ENCODE measurements at regions not wholly inside any gene's neighbourhood (a gene's known extent, or its start where the extent isn't known, plus 50 kb on each side); places are given as distances from the start of the nearest gene placed in this dataset.

GRCh38 chr17:34493917-34494316 lies 85.5 kb upstream of the TMEM132E start:
- no peak for DNase-seq
- no peaks in the 10 kb centered on the region for H3K9me2 ChIP-seq (ENCODE audit: insufficient read depth)
- no peaks in the 10 kb centered on the region for H3K79me2 ChIP-seq (ENCODE audit: low read depth)
- H3F3A ChIP-seq (ENCODE audit: insufficient read depth, low read depth) = no peaks in the 10 kb centered on the region
- no peaks in the 10 kb centered on the region for H4K20me1 ChIP-seq (ENCODE audit: insufficient read depth)
- ChIA-PET CTCF (no interaction called here), POLR2A (ENCODE audit: unreplicated experiment) (interaction anchor here (0.6 kb wide), 2 partner anchors 127 to 212 kb away, joined by 3 to 4 read pairs; no protein-coding TSS in a partner anchor)
- H2AFZ ChIP-seq = no peak overlapping the region
- no peaks in the 10 kb centered on the region for H3K36me3 ChIP-seq (ENCODE audit: low read depth)
- TF ChIP-seq EZH2 (IDR thresholded peaks at IDR 0.05; ENCODE audit: low read depth) (no peak), CTCF (conservative IDR thresholded peaks at IDR 0.05) (no peak)
- no peak overlapping the region for H3K4me2 ChIP-seq
- intact Hi-C loops (cut with micrococcal nuclease; ENCODE audit: unreplicated experiment) = no loop called here
- no TSS peak for BruUV-seq (replicated peaks)
- H3K27ac ChIP-seq = no peak overlapping the region
- no peak overlapping the region for H3K4me3 ChIP-seq
- no peaks in the 10 kb centered on the region for H3K9me3 ChIP-seq (ENCODE audit: insufficient read depth, low read depth)
- H3K27me3 ChIP-seq (ENCODE audit: insufficient read depth, low read depth) = peaks cover 37% of the 10 kb centered on the region
- no peaks in the 10 kb centered on the region for H3K4me1 ChIP-seq (replicated peaks; ENCODE audit: insufficient read depth)

GRCh38 chr17:34487626-34488025 lies 91.8 kb upstream of the TMEM132E start:
- no peaks in the 10 kb centered on the region for H3K9me2 ChIP-seq (ENCODE audit: insufficient read depth)
- H3K4me1 ChIP-seq (replicated peaks; ENCODE audit: insufficient read depth) = no peaks in the 10 kb centered on the region
- no peak overlapping the region for H3K27ac ChIP-seq
- no peak overlapping the region for H3K4me3 ChIP-seq
- BruUV-seq (replicated peaks) = no TSS peak
- no peak overlapping the region for H2AFZ ChIP-seq
- no peaks in the 10 kb centered on the region for H3K36me3 ChIP-seq (ENCODE audit: low read depth)
- ChIA-PET CTCF (no interaction called here), POLR2A (ENCODE audit: unreplicated experiment) (no interaction called here)
- no peaks in the 10 kb centered on the region for H3K9me3 ChIP-seq (ENCODE audit: insufficient read depth, low read depth)
- H3K27me3 ChIP-seq (ENCODE audit: insufficient read depth, low read depth) = peaks cover 57% of the 10 kb centered on the region
- intact Hi-C loops (cut with micrococcal nuclease; ENCODE audit: unreplicated experiment) = no loop called here
- H4K20me1 ChIP-seq (ENCODE audit: insufficient read depth) = no peaks in the 10 kb centered on the region
- TF ChIP-seq CTCF (conservative IDR thresholded peaks at IDR 0.05) (no peak), EZH2 (IDR thresholded peaks at IDR 0.05; ENCODE audit: low read depth) (no peak)
- no peaks in the 10 kb centered on the region for H3K79me2 ChIP-seq (ENCODE audit: low read depth)
- no peak for DNase-seq
- no peaks in the 10 kb centered on the region for H3F3A ChIP-seq (ENCODE audit: insufficient read depth, low read depth)
- H3K4me2 ChIP-seq = no peak overlapping the region

- CTCF ChIA-PET = no interaction called here
- no peak overlapping the region for H2AFZ ChIP-seq
- no peaks in the 10 kb centered on the region for H3K79me2 ChIP-seq (ENCODE audit: low read depth)
- H3K27me3 ChIP-seq (ENCODE audit: insufficient read depth, low read depth) = peaks cover 53% of the 10 kb centered on the region
- no TSS peak for BruUV-seq (replicated peaks)
- no peaks in the 10 kb centered on the region for H3K4me1 ChIP-seq (replicated peaks; ENCODE audit: insufficient read depth)
- H3K4me3 ChIP-seq = no peak overlapping the region
- no peaks in the 10 kb centered on the region for H4K20me1 ChIP-seq (ENCODE audit: insufficient read depth)
- POLR2A ChIA-PET (ENCODE audit: unreplicated experiment) = no interaction called here
- no peaks in the 10 kb centered on the region for H3F3A ChIP-seq (ENCODE audit: insufficient read depth, low read depth)
- H3K4me2 ChIP-seq = no peak overlapping the region
- no peaks in the 10 kb centered on the region for H3K9me3 ChIP-seq (ENCODE audit: insufficient read depth, low read depth)
- TF ChIP-seq CTCF (conservative IDR thresholded peaks at IDR 0.05) (no peak), EZH2 (IDR thresholded peaks at IDR 0.05; ENCODE audit: low read depth) (no peak)
- intact Hi-C loops (cut with micrococcal nuclease; ENCODE audit: unreplicated experiment) = no loop called here
- no peaks in the 10 kb centered on the region for H3K36me3 ChIP-seq (ENCODE audit: low read depth)
- H3K27ac ChIP-seq = no peak overlapping the region
- H3K9me2 ChIP-seq (ENCODE audit: insufficient read depth) = no peaks in the 10 kb centered on the region
- DNase-seq = no peak
Observed at GRCh38 chr17:34486761-34487160, 92.6 kb upstream of the TMEM132E start.

Data from PC-9 (cell line).